Keratinocyte (primary cell): ENCODE measurements at regions not wholly inside any gene's neighbourhood (a gene's known extent, or its start where the extent isn't known, plus 50 kb on each side); places are given as distances from the start of the nearest gene placed in this dataset.

Experiments used
- DNase-seq: peaks from one replicate; pipeline ENCODE4 v3.0.0-alpha.2; 2011; ENCODE audit warnings: low read depth, missing footprints, low spot score
- FAIRE-seq: peaks from 2 replicates; lab custom pipeline; 2011; peaks lifted over from hg19 to GRCh38; lab: Jason Lieb, UNC
- H2AFZ ChIP-seq: 2 replicates; pipeline ENCODE4 v1.6.0; 2012; ENCODE audit warnings: low read length, control low read depth, inconsistent platforms; ENCODE audit not compliant: control insufficient read depth
- H3K27ac ChIP-seq: 2 replicates; pipeline ENCODE4 v1.5.1; 2011; ENCODE audit warnings: low read length; ENCODE audit not compliant: control insufficient read depth, insufficient read depth
- H3K27me3 ChIP-seq: 3 replicates; pipeline ENCODE4 v1.6.0; 2011; ENCODE audit warnings: low read length; ENCODE audit not compliant: control insufficient read depth, insufficient read depth; ENCODE audit errors: extremely low read depth
- H3K36me3 ChIP-seq, 2 experiments: 2 replicates in 1 of 2; 3 replicates in 1 of 2; pipeline ENCODE4 v1.5.1; 2011; ENCODE audit warnings: low read length in 2 of 2, mild to moderate bottlenecking in 1 of 2; ENCODE audit not compliant: control insufficient read depth in 2 of 2, insufficient read depth in 2 of 2; ENCODE audit errors: extremely low read depth in 1 of 2
- H3K4me1 ChIP-seq: 3 replicates; pipeline ENCODE4 v1.5.1; 2011; ENCODE audit warnings: low read length; ENCODE audit not compliant: control insufficient read depth, insufficient read depth; ENCODE audit errors: extremely low read depth
- H3K4me2 ChIP-seq: 3 replicates; pipeline ENCODE4 v1.6.0; 2011; ENCODE audit warnings: low read depth, low read length; ENCODE audit not compliant: control insufficient read depth, insufficient read depth; ENCODE audit errors: extremely low read depth
- H3K4me3 ChIP-seq, 3 experiments: fragments of 200-600 bp in 1 of 3; sonication (generic) in 1 of 3; 2 replicates in 2 of 3; 3 replicates in 1 of 3; pipeline ENCODE4 v1.5.1; 2011 to 2016; ENCODE audit warnings: low read length in 3 of 3, mild to moderate bottlenecking in 3 of 3, control low read depth in 2 of 3, inconsistent platforms in 1 of 3, low read depth in 1 of 3, mixed read lengths in 1 of 3, mixed run types in 1 of 3, moderate library complexity in 1 of 3; ENCODE audit not compliant: control insufficient read depth in 2 of 3, insufficient read depth in 2 of 3; ENCODE audit errors: extremely low read depth in 1 of 3
- H3K79me2 ChIP-seq: 2 replicates; pipeline ENCODE4 v1.6.0; 2012; ENCODE audit warnings: low read length; ENCODE audit not compliant: control insufficient read depth, insufficient read depth
- H3K9ac ChIP-seq: 3 replicates; pipeline ENCODE4 v1.6.0; 2011; ENCODE audit warnings: low read length; ENCODE audit not compliant: control insufficient read depth, insufficient read depth; ENCODE audit errors: extremely low read depth
- H3K9me1 ChIP-seq: 3 replicates; pipeline ENCODE4 v1.6.0; 2011; ENCODE audit warnings: low read length; ENCODE audit not compliant: control insufficient read depth, insufficient read depth; ENCODE audit errors: extremely low read depth
- H3K9me3 ChIP-seq: 2 replicates; pipeline ENCODE4 v1.5.1; 2012; ENCODE audit warnings: low read depth, low read length; ENCODE audit not compliant: control insufficient read depth
- H4K20me1 ChIP-seq: 3 replicates; pipeline ENCODE4 v1.6.0; 2011; ENCODE audit warnings: low read length; ENCODE audit not compliant: control insufficient read depth, insufficient read depth; ENCODE audit errors: extremely low read depth
- EZH2 ChIP-seq: IDR thresholded peaks from one replicate; pipeline ENCODE4 v1.6.1; 2012; ENCODE audit warnings: inconsistent platforms, mild to moderate bottlenecking, low read length, moderate library complexity
- dilution Hi-C: fragments of 300-500 bp; cut with MboI; formaldehyde crosslinking; loops from one replicate; pipeline ENCODE4 v1.7.0; 2020; ENCODE audit warnings: low sequenced_read_pairs; ENCODE audit not compliant: extremely low pct_ligation_motif_present
- TF ChIP-seq, protein P1 (sequence below), 3 experiments: IDR thresholded peaks in 1 of 3; conservative IDR thresholded peaks in 1 of 3; optimal IDR thresholded peaks in 1 of 3; 2 replicates in 2 of 3; 3 replicates in 1 of 3; pipeline versions ENCODE3 to v1.5.1; 2011; ENCODE audit warnings: low read length in 3 of 3, mild to moderate bottlenecking in 3 of 3, moderate library complexity in 2 of 3, control low read depth in 1 of 3, inconsistent platforms in 1 of 3; ENCODE audit not compliant: insufficient read depth in 2 of 3; ENCODE audit errors: extremely low read depth in 1 of 3

DNA sequence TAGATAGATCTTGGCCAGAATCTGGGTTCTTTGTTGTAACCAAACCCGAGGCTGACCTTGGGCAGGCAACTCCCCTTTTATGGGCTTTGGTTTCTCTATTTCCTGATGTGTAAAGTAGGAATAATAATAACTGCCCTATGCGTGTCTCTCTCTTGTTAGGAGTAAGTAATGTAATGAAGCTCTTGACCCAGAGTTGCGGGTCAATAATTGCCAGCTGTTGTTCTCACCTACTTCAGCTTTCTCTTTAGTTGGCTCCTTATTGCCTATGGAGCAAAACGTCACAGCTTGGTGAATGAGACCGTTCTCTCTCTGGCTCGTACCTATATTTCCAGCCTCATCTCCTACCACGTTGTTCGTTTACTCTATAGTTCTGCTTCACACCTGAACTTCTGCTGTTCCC, 56.6 kb upstream of the KIRREL3 start:
- H3K4me1 ChIP-seq: no peaks in the 10 kb centered on the region
- no peak overlapping the region for H3K4me3 ChIP-seq
- no peaks in the 10 kb centered on the region for H3K27me3 ChIP-seq
- no peak for DNase-seq
- no peak overlapping the region for H2AFZ ChIP-seq
- H3K27ac ChIP-seq: no peak overlapping the region
- no peaks in the 10 kb centered on the region for H3K9me3 ChIP-seq
- no peak overlapping the region for H3K4me2 ChIP-seq
- H3K36me3 ChIP-seq: no peaks in the 10 kb centered on the region
- no peak overlapping the region for H3K9ac ChIP-seq
- no peaks in the 10 kb centered on the region for H4K20me1 ChIP-seq
- FAIRE-seq: no peak
- TF ChIP-seq EZH2: no peak
- TF ChIP-seq, protein P1, sequence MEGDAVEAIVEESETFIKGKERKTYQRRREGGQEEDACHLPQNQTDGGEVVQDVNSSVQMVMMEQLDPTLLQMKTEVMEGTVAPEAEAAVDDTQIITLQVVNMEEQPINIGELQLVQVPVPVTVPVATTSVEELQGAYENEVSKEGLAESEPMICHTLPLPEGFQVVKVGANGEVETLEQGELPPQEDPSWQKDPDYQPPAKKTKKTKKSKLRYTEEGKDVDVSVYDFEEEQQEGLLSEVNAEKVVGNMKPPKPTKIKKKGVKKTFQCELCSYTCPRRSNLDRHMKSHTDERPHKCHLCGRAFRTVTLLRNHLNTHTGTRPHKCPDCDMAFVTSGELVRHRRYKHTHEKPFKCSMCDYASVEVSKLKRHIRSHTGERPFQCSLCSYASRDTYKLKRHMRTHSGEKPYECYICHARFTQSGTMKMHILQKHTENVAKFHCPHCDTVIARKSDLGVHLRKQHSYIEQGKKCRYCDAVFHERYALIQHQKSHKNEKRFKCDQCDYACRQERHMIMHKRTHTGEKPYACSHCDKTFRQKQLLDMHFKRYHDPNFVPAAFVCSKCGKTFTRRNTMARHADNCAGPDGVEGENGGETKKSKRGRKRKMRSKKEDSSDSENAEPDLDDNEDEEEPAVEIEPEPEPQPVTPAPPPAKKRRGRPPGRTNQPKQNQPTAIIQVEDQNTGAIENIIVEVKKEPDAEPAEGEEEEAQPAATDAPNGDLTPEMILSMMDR (optimal IDR thresholded peaks at IDR 0.05 in 1 of 3, IDR thresholded peaks at IDR 0.05 in 1 of 3, conservative IDR thresholded peaks at IDR 0.05 in 1 of 3; ENCODE audit: extremely low read depth in 1 of 3, insufficient read depth in 2 of 3, low read length in 3 of 3): no peak
- no peaks in the 10 kb centered on the region for H3K9me1 ChIP-seq
- no peaks in the 10 kb centered on the region for H3K79me2 ChIP-seq
- dilution Hi-C loops: no loop called here

DNA sequence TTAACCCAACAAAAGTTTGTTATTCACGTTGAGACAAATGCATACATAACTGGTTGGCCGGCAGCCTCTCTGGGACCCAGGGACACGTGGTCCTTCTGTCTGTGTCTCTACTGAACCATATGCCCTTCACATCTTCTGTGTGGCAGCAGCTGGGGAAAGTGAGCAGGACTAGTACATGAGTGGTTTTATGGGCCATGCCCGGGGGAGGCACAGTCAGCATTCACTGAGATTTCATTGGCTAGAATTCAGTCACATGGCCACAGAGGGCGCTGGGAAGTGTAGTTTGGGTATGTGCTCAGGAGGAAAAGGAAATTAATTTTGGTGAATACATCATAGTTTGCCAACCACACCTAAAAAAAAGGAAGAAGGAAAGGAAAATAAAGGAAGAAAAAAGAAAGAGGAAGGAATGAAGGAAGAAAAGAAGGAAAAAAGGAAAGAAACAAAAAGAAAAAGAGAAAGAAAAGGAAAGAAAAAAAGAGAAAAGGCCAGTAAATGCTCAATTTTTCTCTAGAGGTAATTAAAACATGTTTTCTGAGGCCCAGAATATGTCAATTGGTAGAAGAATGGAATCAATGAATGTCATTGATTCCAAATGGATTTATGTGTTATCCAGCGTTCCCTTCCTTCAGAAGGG, 55.9 kb upstream of the KIRREL3 start:
- DNase-seq (no peak), FAIRE-seq (no peak)
- dilution Hi-C loops: no loop called here
- Histone ChIP-seq H4K20me1 (no peaks in the 10 kb centered on the region), H3K27ac (no peak overlapping the region), H3K9me3 (no peaks in the 10 kb centered on the region), H3K79me2 (no peaks in the 10 kb centered on the region), H3K4me3 (no peak overlapping the region), H3K9ac (no peak overlapping the region), H3K4me2 (no peak overlapping the region), H3K9me1 (no peaks in the 10 kb centered on the region), H3K4me1 (no peaks in the 10 kb centered on the region), H3K27me3 (no peaks in the 10 kb centered on the region), H2AFZ (no peak overlapping the region), H3K36me3 (no peaks in the 10 kb centered on the region)
- no peak for TF ChIP-seq EZH2
- TF ChIP-seq, protein P1 (optimal IDR thresholded peaks at IDR 0.05 in 1 of 3, IDR thresholded peaks at IDR 0.05 in 1 of 3, conservative IDR thresholded peaks at IDR 0.05 in 1 of 3; ENCODE audit: extremely low read depth in 1 of 3, insufficient read depth in 2 of 3, low read length in 3 of 3): no peak
